Endothelial cell of umbilical vein (primary cell): ENCODE measurements at regions not wholly inside any gene's neighbourhood (a gene's known extent, or its start where the extent isn't known, plus 50 kb on each side); places are given as distances from the start of the nearest gene placed in this dataset.

ENCODE experiments used
- BruUV-seq: library from RNA; stranded (reverse); fragments of 400-500 nt; replicated peaks from 2 replicates; lab custom pipeline; 2021; lab: Mats Ljungman, UMichigan
- CTCF ChIA-PET: fragments of 300-600, 350-600 bp; sonication (Branson Sonifier 250); formaldehyde crosslinking; loops from one replicate; lab custom pipeline; 2021; ENCODE audit warnings: antibody characterized with exemption, inconsistent platforms; lab: Charles Lee
- POLR2A ChIA-PET: fragments of 300-600, 350-600 bp; sonication (Branson Sonifier 250); formaldehyde crosslinking; loops from one replicate; lab custom pipeline; 2021; ENCODE audit warnings: antibody characterized with exemption, inconsistent platforms; lab: Charles Lee
- DNase-seq: peaks from one replicate; pipeline ENCODE4 v3.0.0-alpha.2; 2011; ENCODE audit warnings: low read depth, low spot score
- FAIRE-seq: peaks from 2 replicates; lab custom pipeline; 2011; peaks lifted over from hg19 to GRCh38; lab: Jason Lieb, UNC
- H2AFZ ChIP-seq: 2 replicates; pipeline ENCODE4 v1.6.0; 2012; ENCODE audit warnings: low read depth, low read length, control low read depth, inconsistent platforms
- H3K27ac ChIP-seq: 2 replicates; pipeline ENCODE4 v1.5.1; 2011; ENCODE audit warnings: low read depth, mild to moderate bottlenecking, control low read depth, low read length, moderate library complexity; ENCODE audit not compliant: insufficient read depth
- H3K27me3 ChIP-seq, 2 experiments: 2 replicates each; pipeline versions ENCODE4 v1.6.0 to v1.6.1; 2011; ENCODE audit warnings: low read length in 2 of 2, mixed read lengths in 1 of 2; ENCODE audit not compliant: control insufficient read depth in 2 of 2, insufficient read depth in 2 of 2
- H3K36me3 ChIP-seq, 2 experiments: 2 replicates in 1 of 2; 3 replicates in 1 of 2; pipeline ENCODE4 v1.5.1; 2011; ENCODE audit warnings: low read length in 2 of 2, mild to moderate bottlenecking in 1 of 2, moderate library complexity in 1 of 2; ENCODE audit not compliant: control insufficient read depth in 2 of 2, insufficient read depth in 2 of 2; ENCODE audit errors: extremely low read depth in 1 of 2
- H3K4me1 ChIP-seq: 3 replicates; pipeline ENCODE4 v1.5.1; 2011; ENCODE audit warnings: mild to moderate bottlenecking, low read length; ENCODE audit not compliant: control insufficient read depth, insufficient read depth; ENCODE audit errors: extremely low read depth
- H3K4me2 ChIP-seq: 2 replicates; pipeline ENCODE4 v1.6.1; 2011; ENCODE audit warnings: low read length, control low read depth, mixed read lengths; ENCODE audit not compliant: insufficient read depth
- H3K4me3 ChIP-seq, 3 experiments: fragments of 200-600 bp in 1 of 3; sonication (generic), shearing (Covaris generic) in 1 of 3; replicated peaks in 1 of 3; 2 replicates each; pipeline ENCODE4 v1.5.1; 2011 to 2016; ENCODE audit warnings: control low read depth in 3 of 3, low read length in 3 of 3, mild to moderate bottlenecking in 2 of 3, inconsistent platforms in 1 of 3, low read depth in 1 of 3, moderate library complexity in 1 of 3; ENCODE audit not compliant: insufficient read depth in 1 of 3
- H3K79me2 ChIP-seq: 2 replicates; pipeline ENCODE4 v1.6.0; 2012; ENCODE audit warnings: low read length, inconsistent platforms; ENCODE audit not compliant: control insufficient read depth, insufficient read depth
- H3K9ac ChIP-seq: replicated peaks from 2 replicates; pipeline ENCODE3; 2011; ENCODE audit warnings: low read length, control low read depth; ENCODE audit not compliant: insufficient read depth; ENCODE audit errors: extremely low read depth
- H3K9me1 ChIP-seq: replicated peaks from 3 replicates; pipeline ENCODE4 v1.6.0; 2011; ENCODE audit warnings: mild to moderate bottlenecking, low read length; ENCODE audit not compliant: control insufficient read depth, insufficient read depth; ENCODE audit errors: extremely low read depth
- H3K9me3 ChIP-seq: replicated peaks from 2 replicates; pipeline ENCODE4 v1.5.1; 2012; ENCODE audit warnings: low read length, inconsistent platforms; ENCODE audit not compliant: control insufficient read depth, insufficient read depth
- H4K20me1 ChIP-seq: replicated peaks from 2 replicates; pipeline ENCODE3; 2011; ENCODE audit warnings: mild to moderate bottlenecking, low read length; ENCODE audit not compliant: control insufficient read depth, insufficient read depth; ENCODE audit errors: extremely low read depth
- CTCF ChIP-seq, 2 donors: IDR thresholded peaks; 1 replicate in 1 of 2; 2 replicates in 1 of 2; pipeline ENCODE4 v1.5.1; 2011; ENCODE audit warnings: low read length in 2 of 2, mild to moderate bottlenecking in 2 of 2, moderate library complexity in 2 of 2, control low read depth in 1 of 2, inconsistent platforms in 1 of 2, low read depth in 1 of 2; ENCODE audit not compliant: insufficient read depth in 1 of 2; ENCODE audit errors: extremely low read depth in 1 of 2
- EZH2 ChIP-seq: IDR thresholded peaks from 2 replicates; pipeline ENCODE4 v1.6.1; 2012; ENCODE audit warnings: borderline replicate concordance, low read depth, mild to moderate bottlenecking, moderate library complexity, low read length, inconsistent platforms; ENCODE audit not compliant: severe bottlenecking
- FOS ChIP-seq: IDR thresholded peaks from 2 replicates; pipeline ENCODE4 v1.6.1; 2011; ENCODE audit warnings: mild to moderate bottlenecking, low read length, moderate library complexity, borderline replicate concordance; ENCODE audit not compliant: insufficient read depth
- GATA2 ChIP-seq: IDR thresholded peaks from 2 replicates; pipeline ENCODE4 v1.7.0; 2011; ENCODE audit warnings: low read depth, mild to moderate bottlenecking, moderate library complexity, mixed read lengths, low read length; ENCODE audit not compliant: insufficient read length, insufficient read depth
- JUN ChIP-seq: IDR thresholded peaks from 2 replicates; pipeline ENCODE4 v1.6.1; 2011; ENCODE audit warnings: borderline replicate concordance, low read depth; ENCODE audit not compliant: insufficient read length, insufficient read depth
- MAX ChIP-seq: IDR thresholded peaks from 2 replicates; pipeline ENCODE4 v1.6.1; 2011; ENCODE audit not compliant: insufficient read depth, insufficient read length
- MYC ChIP-seq: IDR thresholded peaks from one replicate; pipeline ENCODE4 v1.6.1; 2011; ENCODE audit warnings: mild to moderate bottlenecking, low read depth, low read length
- POLR2A ChIP-seq: IDR thresholded peaks from 2 replicates; pipeline ENCODE4 v1.6.1; 2012; ENCODE audit warnings: low read depth, mild to moderate bottlenecking, control low read depth, low read length
- POLR2AphosphoS5 ChIP-seq: IDR thresholded peaks from 2 replicates; pipeline ENCODE4 v1.6.1; 2012; ENCODE audit warnings: low read depth, mild to moderate bottlenecking, control low read depth, low read length, moderate library complexity; ENCODE audit not compliant: insufficient read depth
- dilution Hi-C: fragments of 300-500 bp; cut with MboI; formaldehyde crosslinking; loops from one replicate; pipeline ENCODE4 v1.15.0; 2019; ENCODE audit warnings: low sequenced_read_pairs; ENCODE audit not compliant: extremely low pct_ligation_motif_present
- intact Hi-C: fragments of 100-400 bp; cut with micrococcal nuclease; formaldehyde crosslinking; loops from one replicate; pipeline ENCODE4 v1.10.0; 2022

GRCh38 chr3:162610261-162610660 is 1113.7 kb downstream of the OTOL1 start:
- Histone ChIP-seq H3K27ac (no peak overlapping the region), H3K4me1 (no peaks in the 10 kb centered on the region), H2AFZ (no peak overlapping the region), H3K79me2 (no peaks in the 10 kb centered on the region), H3K36me3 (no peaks in the 10 kb centered on the region), H3K4me2 (no peak overlapping the region), H3K27me3 (no peaks in the 10 kb centered on the region), H3K4me3 (no peak overlapping the region), H3K9ac (no peak overlapping the region), H3K9me1 (no peaks in the 10 kb centered on the region), H3K9me3 (no peaks in the 10 kb centered on the region), H4K20me1 (no peaks in the 10 kb centered on the region)
- FAIRE-seq (no peak), DNase-seq (no peak)
- TF ChIP-seq CTCF (IDR thresholded peaks at IDR 0.05; ENCODE audit: extremely low read depth in 1 of 2, insufficient read depth in 1 of 2, low read depth in 1 of 2, low read length in 2 of 2) (no peak), MAX (no peak), FOS (no peak), POLR2A (no peak), POLR2AphosphoS5 (no peak), GATA2 (no peak), MYC (no peak), JUN (no peak), EZH2 (no peak)
- dilution Hi-C loops (no loop called here), intact Hi-C loops (no loop called here)
- CTCF ChIA-PET = no interaction called here
- POLR2A ChIA-PET = no interaction called here
- no TSS peak for BruUV-seq
